Thyroid gland (tissue), 4 donors: ENCODE measurements at regions not wholly inside any gene's neighbourhood (a gene's known extent, or its start where the extent isn't known, plus 50 kb on each side); places are given as distances from the start of the nearest gene placed in this dataset.

Source experiments
- DNase-seq, 2 donors: peaks; one replicate each; pipeline ENCODE4 v3.0.0-alpha.2; 2019
- H3K27ac ChIP-seq, 3 donors: fragments of 200-600 bp; sonication (generic); 1 replicate in 2 of 3; 2 replicates in 1 of 3; pipeline ENCODE4 v1.5.1; 2016 to 2019; ENCODE audit warnings: mild to moderate bottlenecking in 1 of 3, moderate library complexity in 1 of 3
- H3K27me3 ChIP-seq: fragments of 200-600 bp; sonication (generic); one replicate; pipeline ENCODE4 v1.5.1; 2019
- H3K36me3 ChIP-seq, 2 donors: fragments of 200-600 bp; sonication (generic); one replicate each; pipeline ENCODE4 v1.5.1; 2016 to 2019
- H3K4me1 ChIP-seq, 2 donors: fragments of 200-600 bp; sonication (generic); one replicate each; pipeline ENCODE4 v1.5.1; 2017 to 2019
- H3K4me3 ChIP-seq, 3 donors: fragments of 200-600 bp; sonication (generic); replicated peaks in 1 of 3; 1 replicate in 2 of 3; 2 replicates in 1 of 3; pipeline ENCODE4 v1.5.1; 2016; ENCODE audit warnings: mild to moderate bottlenecking in 1 of 3
- H3K9me3 ChIP-seq: fragments of 200-600 bp; sonication (generic); one replicate; pipeline ENCODE4 v1.5.1; 2017
- POLR2A ChIP-seq, 2 donors: fragments of 450-650 bp; IDR thresholded peaks; one replicate each; pipeline ENCODE4 v1.6.1; 2017; ENCODE audit warnings: antibody characterized with exemption in 2 of 2, mild to moderate bottlenecking in 2 of 2, moderate library complexity in 1 of 2
- WGBS, 2 donors: methylation state at CpG; one replicate each; pipeline ENCODE4 v1.1.5; 2017; 5-methylcytosine and 5-hydroxymethylcytosine counted together
- intact Hi-C: fragments of 100-400 bp; cut with DNase I; formaldehyde crosslinking; loops from one replicate; pipeline ENCODE4 v1.15.1; 2023
- TF ChIP-seq, protein P1 (sequence below), 6 experiments: fragments of 200-600 bp in 3 of 6; fragments of 450-650 bp in 3 of 6; sonication (generic) in 3 of 6; IDR thresholded peaks; one replicate each; pipeline ENCODE4 v1.5.1; 2016 to 2019; ENCODE audit warnings: antibody characterized with exemption in 6 of 6, mild to moderate bottlenecking in 2 of 6, inconsistent platforms in 1 of 6, moderate library complexity in 1 of 6

DNA sequence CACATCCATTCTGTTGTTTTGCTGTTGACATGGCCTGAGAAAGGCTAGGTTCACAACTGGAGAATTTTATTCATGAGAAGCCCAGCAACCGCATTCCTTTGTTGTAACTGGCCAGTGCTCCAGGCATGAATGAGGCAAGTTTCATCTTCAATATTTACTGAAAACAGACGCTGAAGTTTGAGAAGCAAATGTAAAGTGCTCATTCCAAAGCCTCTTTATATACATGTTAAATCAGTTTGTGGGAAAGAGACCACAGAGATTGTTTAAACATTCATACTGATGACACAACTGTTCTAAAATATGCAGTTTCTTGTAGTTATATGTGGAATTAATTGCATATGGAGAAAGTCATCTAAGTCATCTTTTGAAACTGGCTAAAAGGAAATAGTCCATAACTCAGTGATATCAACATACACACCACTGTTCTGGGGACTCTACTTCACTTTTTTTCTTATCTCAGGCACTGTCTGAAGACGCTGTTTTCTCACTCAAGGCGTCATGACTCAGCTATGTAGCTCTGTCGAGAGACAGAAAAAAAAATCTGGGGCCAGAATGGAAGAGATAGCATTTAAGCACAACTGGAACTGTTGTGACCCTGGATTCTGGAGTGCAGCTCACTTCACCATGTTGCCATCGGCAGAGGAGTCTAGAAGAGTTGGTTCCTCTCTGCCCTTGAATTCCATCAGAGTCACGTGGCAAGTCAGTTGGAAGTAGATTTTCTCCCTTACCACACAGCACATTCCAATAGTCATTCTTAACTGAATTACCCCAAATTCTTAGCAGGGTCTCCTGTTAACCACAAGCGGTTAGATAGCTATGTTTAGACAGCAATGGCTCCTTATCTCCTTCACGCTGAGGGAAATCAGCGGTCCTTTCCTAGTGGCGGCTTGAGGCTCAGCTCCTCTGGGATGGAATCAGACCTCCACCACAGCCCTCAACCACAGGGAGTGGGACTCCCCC lies 258.4 kb upstream of the HMGA2 start:
- Histone ChIP-seq H3K36me3 (no peaks in the 10 kb centered on the region), H3K4me1 (no peaks in the 10 kb centered on the region), H3K27ac (no peak overlapping the region), H3K27me3 (no peaks in the 10 kb centered on the region), H3K9me3 (no peaks in the 10 kb centered on the region), H3K4me3 (no peak overlapping the region)
- WGBS, 2 donors, result 62 to 68% methylated on average over 11 of the region's 11 CpGs
- intact Hi-C loops, result no loop called here
- TF ChIP-seq, protein P1, sequence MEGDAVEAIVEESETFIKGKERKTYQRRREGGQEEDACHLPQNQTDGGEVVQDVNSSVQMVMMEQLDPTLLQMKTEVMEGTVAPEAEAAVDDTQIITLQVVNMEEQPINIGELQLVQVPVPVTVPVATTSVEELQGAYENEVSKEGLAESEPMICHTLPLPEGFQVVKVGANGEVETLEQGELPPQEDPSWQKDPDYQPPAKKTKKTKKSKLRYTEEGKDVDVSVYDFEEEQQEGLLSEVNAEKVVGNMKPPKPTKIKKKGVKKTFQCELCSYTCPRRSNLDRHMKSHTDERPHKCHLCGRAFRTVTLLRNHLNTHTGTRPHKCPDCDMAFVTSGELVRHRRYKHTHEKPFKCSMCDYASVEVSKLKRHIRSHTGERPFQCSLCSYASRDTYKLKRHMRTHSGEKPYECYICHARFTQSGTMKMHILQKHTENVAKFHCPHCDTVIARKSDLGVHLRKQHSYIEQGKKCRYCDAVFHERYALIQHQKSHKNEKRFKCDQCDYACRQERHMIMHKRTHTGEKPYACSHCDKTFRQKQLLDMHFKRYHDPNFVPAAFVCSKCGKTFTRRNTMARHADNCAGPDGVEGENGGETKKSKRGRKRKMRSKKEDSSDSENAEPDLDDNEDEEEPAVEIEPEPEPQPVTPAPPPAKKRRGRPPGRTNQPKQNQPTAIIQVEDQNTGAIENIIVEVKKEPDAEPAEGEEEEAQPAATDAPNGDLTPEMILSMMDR (IDR thresholded peaks at IDR 0.05), result no peak
- no peak for TF ChIP-seq POLR2A (IDR thresholded peaks at IDR 0.05)
- DNase-seq, result no peak

DNA sequence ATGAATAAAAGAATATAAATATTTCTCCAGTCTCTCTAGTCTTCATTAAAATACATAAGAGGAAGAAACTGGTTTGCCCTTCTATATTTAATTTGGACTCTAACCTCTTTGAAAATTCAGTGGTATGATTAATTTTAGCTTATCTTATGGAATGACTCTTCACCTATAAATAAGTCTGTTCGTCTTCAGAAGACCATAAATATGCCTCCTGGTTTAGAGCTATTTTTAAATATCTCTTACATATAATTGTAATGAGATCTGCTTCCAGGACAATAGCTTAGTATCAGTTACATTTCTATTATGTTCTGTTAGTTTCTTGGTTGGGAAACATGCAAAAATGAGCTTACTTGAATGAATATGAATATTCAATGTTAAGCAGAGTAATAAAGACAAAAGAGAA lies 257.5 kb upstream of the HMGA2 start:
- no peak for DNase-seq
- no peaks in the 10 kb centered on the region for H3K9me3 ChIP-seq
- no peak overlapping the region for H3K27ac ChIP-seq
- 70% methylated on average over 1 of the region's 1 CpG for WGBS, 2 donors
- H3K4me3 ChIP-seq, result no peak overlapping the region
- H3K36me3 ChIP-seq, result no peaks in the 10 kb centered on the region
- intact Hi-C loops, result no loop called here
- H3K4me1 ChIP-seq, result no peaks in the 10 kb centered on the region
- TF ChIP-seq, protein P1 (IDR thresholded peaks at IDR 0.05), result no peak
- H3K27me3 ChIP-seq, result no peaks in the 10 kb centered on the region

DNA sequence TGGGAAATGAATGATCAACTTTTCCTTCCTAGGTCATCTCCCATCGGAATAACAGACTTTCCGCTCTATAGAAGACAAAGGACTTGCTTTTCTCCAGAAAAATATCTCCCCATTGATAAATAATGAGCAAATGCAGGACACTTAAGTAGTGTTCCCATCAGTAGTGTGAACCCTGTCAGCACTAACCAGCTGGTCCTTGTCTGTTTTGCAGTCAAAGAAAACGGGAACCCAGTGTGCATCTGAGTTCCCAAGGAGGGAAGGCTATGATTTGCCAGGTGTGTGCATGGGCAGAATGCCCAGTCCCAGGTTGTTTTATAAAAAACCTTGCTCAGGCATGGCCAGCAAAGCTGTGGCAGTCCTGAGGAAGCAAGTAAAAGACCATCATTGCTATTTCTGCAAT lies 256.5 kb upstream of the HMGA2 start:
- no peak for TF ChIP-seq POLR2A (IDR thresholded peaks at IDR 0.05)
- TF ChIP-seq, protein P1 (IDR thresholded peaks at IDR 0.05), result no peak
- 61 to 70% methylated on average over 3 of the region's 3 CpGs for WGBS, 2 donors
- DNase-seq, result peak; percentile 53 to 74
- H3K27me3 ChIP-seq, result no peaks in the 10 kb centered on the region
- no peaks in the 10 kb centered on the region for H3K36me3 ChIP-seq
- no peak overlapping the region for H3K4me3 ChIP-seq
- intact Hi-C loops, result no loop called here
- H3K9me3 ChIP-seq, result no peaks in the 10 kb centered on the region
- no peak overlapping the region for H3K27ac ChIP-seq
- H3K4me1 ChIP-seq, result no peaks in the 10 kb centered on the region

DNA sequence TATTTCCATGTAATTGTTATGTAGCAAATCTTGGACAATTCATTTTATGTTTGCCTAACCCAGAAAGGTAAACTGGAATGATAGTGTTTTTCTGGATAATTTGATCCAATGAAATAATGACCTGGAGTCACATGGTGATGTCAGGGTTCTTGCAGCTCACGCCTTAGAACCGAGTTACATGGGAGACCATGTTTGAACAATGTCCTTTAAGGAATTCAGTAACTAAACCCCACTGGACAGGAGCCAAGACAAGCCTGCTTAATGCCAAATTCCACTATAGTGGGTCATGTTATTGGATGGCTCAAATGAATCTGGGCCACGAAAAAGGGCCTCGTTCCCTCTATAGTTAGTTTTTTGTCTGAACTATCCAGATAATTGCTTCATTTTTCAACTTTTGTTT lies 255.8 kb upstream of the HMGA2 start:
- Histone ChIP-seq H3K36me3 (no peaks in the 10 kb centered on the region), H3K9me3 (no peaks in the 10 kb centered on the region), H3K4me3 (no peak overlapping the region), H3K27me3 (no peaks in the 10 kb centered on the region), H3K27ac (no peak overlapping the region), H3K4me1 (no peaks in the 10 kb centered on the region)
- intact Hi-C loops, result no loop called here
- WGBS, 2 donors, result 68 to 80% methylated on average over 4 of the region's 4 CpGs
- no peak for DNase-seq
- TF ChIP-seq, protein P1 (IDR thresholded peaks at IDR 0.05), result no peak
- no peak for TF ChIP-seq POLR2A (IDR thresholded peaks at IDR 0.05)

DNA sequence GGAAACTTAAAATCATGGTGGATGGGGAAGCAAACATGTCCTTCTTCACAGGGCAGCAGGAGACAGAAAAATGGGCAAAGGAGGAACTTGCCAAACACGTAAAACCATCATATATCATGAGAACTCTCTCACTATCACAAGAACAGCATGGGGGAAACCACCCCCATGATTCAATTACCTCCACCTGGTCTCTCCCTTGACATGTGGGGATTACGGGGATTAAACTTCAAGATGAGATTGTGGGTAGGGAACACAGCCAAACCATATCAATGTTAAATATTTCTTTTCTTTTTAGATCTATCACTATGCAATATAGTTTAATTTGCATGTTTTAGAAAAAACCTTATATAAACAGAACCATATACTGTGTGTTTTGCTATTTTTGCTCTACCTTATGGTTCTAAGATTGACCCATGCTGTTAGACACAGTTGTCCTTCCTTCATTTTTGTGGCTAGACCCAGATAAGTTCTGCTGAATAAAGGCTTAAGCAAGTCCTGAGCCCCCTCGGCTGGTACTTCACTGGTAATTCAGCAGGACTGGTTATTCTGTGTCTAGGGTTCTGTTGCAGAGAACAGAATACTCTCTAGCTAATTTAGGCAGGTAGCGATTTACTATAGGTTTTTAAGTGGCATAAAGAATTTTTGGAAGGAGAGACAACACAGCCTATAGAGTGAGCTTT lies 253.7 kb upstream of the HMGA2 start:
- H3K4me1 ChIP-seq, result no peaks in the 10 kb centered on the region
- WGBS, 2 donors, result 86 to 94% methylated on average over 4 of the region's 4 CpGs
- TF ChIP-seq, protein P1 (IDR thresholded peaks at IDR 0.05), result no peak
- TF ChIP-seq POLR2A (IDR thresholded peaks at IDR 0.05), result no peak
- no peak overlapping the region for H3K4me3 ChIP-seq
- no peak overlapping the region for H3K27ac ChIP-seq
- no peaks in the 10 kb centered on the region for H3K27me3 ChIP-seq
- intact Hi-C loops, result no loop called here
- no peak for DNase-seq
- no peaks in the 10 kb centered on the region for H3K9me3 ChIP-seq
- no peaks in the 10 kb centered on the region for H3K36me3 ChIP-seq
